ENCODE measurements at regions not wholly inside any gene's neighbourhood (a gene's known extent, or its start where the extent isn't known, plus 50 kb on each side); places are given as distances from the start of the nearest gene placed in this dataset.

GRCh38 chr4:126916626-126917140, 716.1 kb upstream of the INTU start:
- TF ChIP-seq EZH2phosphoT487 (IDR thresholded peaks at IDR 0.05; ENCODE audit: insufficient read depth, low read depth) (no peak), EZH2 (IDR thresholded peaks at IDR 0.05; ENCODE audit: insufficient read depth, poor library complexity, severe bottlenecking) (no peak)

Measured in GM23248 (cell line).